KG1 (cell line): ENCODE measurements at regions not wholly inside any gene's neighbourhood (a gene's known extent, or its start where the extent isn't known, plus 50 kb on each side); places are given as distances from the start of the nearest gene placed in this dataset.

Experiments used
- DNase-seq: peaks from one replicate; lab custom pipeline; 2025; lab: John Stamatoyannopoulos, UW

- DNase-seq: no peak
Observed at GRCh38 chr1:208419746-208420420, 175.7 kb upstream of the PLXNA2 start.

- DNase-seq: no peak
Observed at GRCh38 chr1:208420696-208421095, 176.5 kb upstream of the PLXNA2 start.

GRCh38 chr1:208421486-208421885, 177.3 kb upstream of the PLXNA2 start:
- DNase-seq: no peak

GRCh38 chr1:208423526-208423925, 179.3 kb upstream of the PLXNA2 start:
- no peak for DNase-seq

- no peak for DNase-seq
Observed at GRCh38 chr1:208425096-208425495, 180.9 kb upstream of the PLXNA2 start.

GRCh38 chr1:208430220-208430619, 186.0 kb upstream of the PLXNA2 start:
- DNase-seq: no peak

- no peak for DNase-seq
Observed at GRCh38 chr1:208431721-208432120, 187.5 kb upstream of the PLXNA2 start.

GRCh38 chr1:208432346-208432745, 188.2 kb upstream of the PLXNA2 start:
- DNase-seq: no peak

- DNase-seq: no peak
Observed at GRCh38 chr1:208433086-208433485, 188.9 kb upstream of the PLXNA2 start.

- DNase-seq: no peak
Observed at GRCh38 chr1:208433971-208434370, 189.8 kb upstream of the PLXNA2 start.

GRCh38 chr1:208437401-208437800, 193.2 kb upstream of the PLXNA2 start:
- no peak for DNase-seq

- no peak for DNase-seq
Observed at GRCh38 chr1:208438112-208438699, 194.0 kb upstream of the PLXNA2 start.

GRCh38 chr1:208445758-208446203, 201.6 kb upstream of the PLXNA2 start:
- no peak for DNase-seq

GRCh38 chr1:208446271-208446691, 202.1 kb upstream of the PLXNA2 start:
- no peak for DNase-seq

- no peak for DNase-seq
Observed at GRCh38 chr1:208448425-208448824, 204.2 kb upstream of the PLXNA2 start.

- DNase-seq: no peak
Observed at GRCh38 chr1:208449951-208450350, 205.8 kb upstream of the PLXNA2 start.

- DNase-seq: no peak
Observed at GRCh38 chr1:208450958-208451357, 206.8 kb upstream of the PLXNA2 start.

- no peak for DNase-seq
Observed at GRCh38 chr1:208455821-208456220, 211.6 kb upstream of the PLXNA2 start.

GRCh38 chr1:208456487-208456886, 212.3 kb upstream of the PLXNA2 start:
- no peak for DNase-seq

GRCh38 chr1:208460823-208461222, 216.6 kb upstream of the PLXNA2 start:
- no peak for DNase-seq

- no peak for DNase-seq
Observed at GRCh38 chr1:208461680-208462079, 217.5 kb upstream of the PLXNA2 start.

- no peak for DNase-seq
Observed at GRCh38 chr1:208462761-208463160, 218.6 kb upstream of the PLXNA2 start.

- DNase-seq: no peak
Observed at GRCh38 chr1:208465266-208465665, 221.1 kb upstream of the PLXNA2 start.
